ENCODE measurements at regions not wholly inside any gene's neighbourhood (a gene's known extent, or its start where the extent isn't known, plus 50 kb on each side); places are given as distances from the start of the nearest gene placed in this dataset.

GRCh38 chr3:186476044-186476468 is 68.1 kb downstream of the CRYGS start:
- H2AFZ ChIP-seq (ENCODE audit: low read length) = no peak overlapping the region
- no peak overlapping the region for H3K4me2 ChIP-seq (ENCODE audit: extremely low read depth, insufficient read depth, low read length)
- H3K4me1 ChIP-seq (ENCODE audit: control insufficient read depth, extremely low read depth, insufficient read depth, low read length) = no peaks in the 10 kb centered on the region
- H3K9me3 ChIP-seq (ENCODE audit: control insufficient read depth, insufficient read depth, low read depth, low read length) = no peaks in the 10 kb centered on the region
- no peaks in the 10 kb centered on the region for H3K79me2 ChIP-seq (ENCODE audit: control insufficient read depth, insufficient read depth, low read length)
- DNase-seq (ENCODE audit: low read depth in 2 of 2) = peak; percentile 10 to 16
- H3K27ac ChIP-seq (ENCODE audit: insufficient read depth, low read length) = no peak overlapping the region
- H3K27me3 ChIP-seq (ENCODE audit: control insufficient read depth, insufficient read depth, low read length) = peaks cover 3% of the 10 kb centered on the region
- no peaks in the 10 kb centered on the region for H3K36me3 ChIP-seq (ENCODE audit: control insufficient read depth, insufficient read depth, low read length)
- no peak for TF ChIP-seq CTCF (conservative IDR thresholded peaks at IDR 0.05 in 1 of 2, IDR thresholded peaks at IDR 0.05 in 1 of 2; ENCODE audit: low read depth in 1 of 2, low read length in 2 of 2)
- TF ChIP-seq EZH2 (IDR thresholded peaks at IDR 0.05; ENCODE audit: low read length, missing control alignments) = no peak
- H4K20me1 ChIP-seq (ENCODE audit: control insufficient read depth, extremely low read depth, insufficient read depth, low read length) = no peaks in the 10 kb centered on the region
- no peak overlapping the region for H3K9ac ChIP-seq (ENCODE audit: insufficient read depth, low read length)
- H3K4me3 ChIP-seq (replicated peaks in 1 of 4; ENCODE audit: control extremely low read depth in 1 of 4, insufficient read depth in 1 of 4, low read depth in 3 of 4, low read length in 4 of 4) = no peak overlapping the region

GRCh38 chr3:186473166-186473565 is 71.0 kb downstream of the CRYGS start:
- Histone ChIP-seq H4K20me1 (ENCODE audit: control insufficient read depth, extremely low read depth, insufficient read depth, low read length) (no peaks in the 10 kb centered on the region), H3K27ac (ENCODE audit: insufficient read depth, low read length) (no peak overlapping the region), H3K36me3 (ENCODE audit: control insufficient read depth, insufficient read depth, low read length) (no peaks in the 10 kb centered on the region), H3K27me3 (ENCODE audit: control insufficient read depth, insufficient read depth, low read length) (peaks cover 4% of the 10 kb centered on the region), H3K79me2 (ENCODE audit: control insufficient read depth, insufficient read depth, low read length) (no peaks in the 10 kb centered on the region), H3K4me3 (replicated peaks in 1 of 4; ENCODE audit: control extremely low read depth in 1 of 4, insufficient read depth in 1 of 4, low read depth in 3 of 4, low read length in 4 of 4) (no peak overlapping the region), H3K4me2 (ENCODE audit: extremely low read depth, insufficient read depth, low read length) (no peak overlapping the region), H2AFZ (ENCODE audit: low read length) (no peak overlapping the region), H3K4me1 (ENCODE audit: control insufficient read depth, extremely low read depth, insufficient read depth, low read length) (no peaks in the 10 kb centered on the region), H3K9ac (ENCODE audit: insufficient read depth, low read length) (no peak overlapping the region), H3K9me3 (ENCODE audit: control insufficient read depth, insufficient read depth, low read depth, low read length) (no peaks in the 10 kb centered on the region)
- TF ChIP-seq CTCF (conservative IDR thresholded peaks at IDR 0.05 in 1 of 2, IDR thresholded peaks at IDR 0.05 in 1 of 2; ENCODE audit: low read depth in 1 of 2, low read length in 2 of 2) (no peak), EZH2 (IDR thresholded peaks at IDR 0.05; ENCODE audit: low read length, missing control alignments) (no peak)
- DNase-seq (ENCODE audit: low read depth in 2 of 2) = no peak

GRCh38 chr3:186472456-186473008 is 71.6 kb downstream of the CRYGS start:
- H3K9ac ChIP-seq (ENCODE audit: insufficient read depth, low read length) = no peak overlapping the region
- no peak overlapping the region for H3K4me2 ChIP-seq (ENCODE audit: extremely low read depth, insufficient read depth, low read length)
- peaks cover 4% of the 10 kb centered on the region for H3K27me3 ChIP-seq (ENCODE audit: control insufficient read depth, insufficient read depth, low read length)
- H3K79me2 ChIP-seq (ENCODE audit: control insufficient read depth, insufficient read depth, low read length) = no peaks in the 10 kb centered on the region
- no peaks in the 10 kb centered on the region for H3K36me3 ChIP-seq (ENCODE audit: control insufficient read depth, insufficient read depth, low read length)
- H2AFZ ChIP-seq (ENCODE audit: low read length) = no peak overlapping the region
- H4K20me1 ChIP-seq (ENCODE audit: control insufficient read depth, extremely low read depth, insufficient read depth, low read length) = no peaks in the 10 kb centered on the region
- TF ChIP-seq EZH2 (IDR thresholded peaks at IDR 0.05; ENCODE audit: low read length, missing control alignments) = no peak
- TF ChIP-seq CTCF (conservative IDR thresholded peaks at IDR 0.05 in 1 of 2, IDR thresholded peaks at IDR 0.05 in 1 of 2; ENCODE audit: low read depth in 1 of 2, low read length in 2 of 2) = no peak
- peak in 1 of 2 donors; percentile 16 for DNase-seq (ENCODE audit: low read depth in 2 of 2)
- H3K4me3 ChIP-seq (replicated peaks in 1 of 4; ENCODE audit: control extremely low read depth in 1 of 4, insufficient read depth in 1 of 4, low read depth in 3 of 4, low read length in 4 of 4) = no peak overlapping the region
- no peaks in the 10 kb centered on the region for H3K4me1 ChIP-seq (ENCODE audit: control insufficient read depth, extremely low read depth, insufficient read depth, low read length)
- no peak overlapping the region for H3K27ac ChIP-seq (ENCODE audit: insufficient read depth, low read length)
- no peaks in the 10 kb centered on the region for H3K9me3 ChIP-seq (ENCODE audit: control insufficient read depth, insufficient read depth, low read depth, low read length)
